ENCODE measurements at regions not wholly inside any gene's neighbourhood (a gene's known extent, or its start where the extent isn't known, plus 50 kb on each side); places are given as distances from the start of the nearest gene placed in this dataset.

- TF ChIP-seq CTCF (IDR thresholded peaks at IDR 0.05) = no peak
- TF ChIP-seq POLR2A (IDR thresholded peaks at IDR 0.05) = no peak
Observed at GRCh38 chr3:79898907-79899306, 131.1 kb upstream of the ROBO1 start.

Measured in Peyer's patch (tissue), 4 donors.